Epithelial cell of esophagus (primary cell): ENCODE measurements at regions not wholly inside any gene's neighbourhood (a gene's known extent, or its start where the extent isn't known, plus 50 kb on each side); places are given as distances from the start of the nearest gene placed in this dataset.
A peak's percentile ranks its signal among the peaks of the same experiment; 100 is the strongest.

Experiments
- DNase-seq: peaks from one replicate; pipeline ENCODE4 v3.0.0; 2010; ENCODE audit warnings: low read depth
- H3K4me3 ChIP-seq: 2 replicates; pipeline ENCODE4 v1.5.1; 2011; ENCODE audit warnings: mild to moderate bottlenecking, low read length, control low read depth
- TF ChIP-seq, protein P1 (sequence below): IDR thresholded peaks from 2 replicates; pipeline ENCODE4 v1.5.1; 2011; ENCODE audit warnings: low read depth, mild to moderate bottlenecking, low read length, control low read depth, inconsistent platforms; ENCODE audit not compliant: insufficient read depth; ENCODE audit errors: missing control alignments

DNA sequence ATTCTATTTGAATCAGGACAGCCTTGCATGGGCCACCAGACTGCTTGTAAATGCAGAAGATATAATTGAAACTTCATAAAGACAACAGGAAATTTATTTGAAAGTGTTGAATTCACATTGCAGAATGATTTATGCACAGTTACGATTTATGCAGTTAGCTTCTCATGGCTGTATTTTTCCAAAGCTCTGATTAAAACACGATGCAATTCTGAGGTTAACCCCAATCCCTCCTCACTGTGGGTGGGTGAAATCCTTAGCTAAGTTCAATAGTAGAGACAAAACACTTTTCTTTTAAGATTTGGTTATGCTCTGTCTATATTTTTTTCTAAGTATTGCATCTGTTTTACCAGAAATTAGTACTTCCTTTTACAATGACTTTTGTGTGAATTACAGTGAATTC lies 728.8 kb upstream of the IGFBP3 start:
- no peak for DNase-seq
- no peak overlapping the region for H3K4me3 ChIP-seq
- TF ChIP-seq, protein P1, sequence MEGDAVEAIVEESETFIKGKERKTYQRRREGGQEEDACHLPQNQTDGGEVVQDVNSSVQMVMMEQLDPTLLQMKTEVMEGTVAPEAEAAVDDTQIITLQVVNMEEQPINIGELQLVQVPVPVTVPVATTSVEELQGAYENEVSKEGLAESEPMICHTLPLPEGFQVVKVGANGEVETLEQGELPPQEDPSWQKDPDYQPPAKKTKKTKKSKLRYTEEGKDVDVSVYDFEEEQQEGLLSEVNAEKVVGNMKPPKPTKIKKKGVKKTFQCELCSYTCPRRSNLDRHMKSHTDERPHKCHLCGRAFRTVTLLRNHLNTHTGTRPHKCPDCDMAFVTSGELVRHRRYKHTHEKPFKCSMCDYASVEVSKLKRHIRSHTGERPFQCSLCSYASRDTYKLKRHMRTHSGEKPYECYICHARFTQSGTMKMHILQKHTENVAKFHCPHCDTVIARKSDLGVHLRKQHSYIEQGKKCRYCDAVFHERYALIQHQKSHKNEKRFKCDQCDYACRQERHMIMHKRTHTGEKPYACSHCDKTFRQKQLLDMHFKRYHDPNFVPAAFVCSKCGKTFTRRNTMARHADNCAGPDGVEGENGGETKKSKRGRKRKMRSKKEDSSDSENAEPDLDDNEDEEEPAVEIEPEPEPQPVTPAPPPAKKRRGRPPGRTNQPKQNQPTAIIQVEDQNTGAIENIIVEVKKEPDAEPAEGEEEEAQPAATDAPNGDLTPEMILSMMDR, result no peak

DNA sequence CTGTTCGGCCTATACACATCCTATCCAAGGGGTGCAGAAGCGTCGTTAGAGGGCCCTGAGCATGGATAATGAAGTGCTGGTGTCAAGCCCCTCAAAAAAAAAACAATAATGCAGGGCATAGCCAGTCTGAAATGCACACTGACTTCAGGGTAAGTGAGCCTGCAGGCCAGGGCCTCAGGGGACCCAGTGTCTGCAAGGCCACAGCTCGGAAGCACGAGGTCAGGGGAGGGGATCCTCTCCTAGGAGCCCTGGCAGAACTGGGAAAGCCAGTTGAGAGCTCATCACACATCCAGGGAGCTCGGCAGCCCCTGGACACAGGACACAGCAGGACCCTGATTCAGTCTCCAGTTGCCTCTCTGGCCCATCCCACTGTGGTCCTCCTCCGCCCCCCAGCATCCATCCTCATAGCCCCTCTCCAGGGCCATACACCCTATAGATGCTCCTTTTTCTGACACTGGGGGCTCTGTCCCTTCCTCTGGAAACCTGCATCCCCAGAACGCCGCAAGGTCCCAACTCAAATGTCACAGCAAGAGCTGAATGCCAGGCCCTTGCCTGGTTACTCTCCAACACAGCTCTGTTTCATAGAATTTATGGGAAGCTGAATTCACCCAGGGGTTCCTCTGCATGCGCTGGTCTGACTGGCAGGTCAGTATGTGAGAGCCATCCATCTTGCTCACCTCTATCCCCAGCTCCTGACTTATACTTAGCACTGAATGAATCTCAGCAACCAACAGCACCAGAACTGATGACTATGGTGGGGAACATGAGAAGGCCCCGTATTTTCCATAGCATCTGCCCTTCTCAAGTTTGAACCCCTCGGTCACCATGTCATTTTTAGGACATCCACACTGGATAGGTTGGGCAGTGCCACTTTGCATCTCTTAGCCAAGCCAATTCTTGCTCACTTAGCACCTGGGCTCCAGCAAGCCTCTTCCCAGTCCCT lies 717.0 kb upstream of the IGFBP3 start:
- H3K4me3 ChIP-seq, result no peak overlapping the region
- TF ChIP-seq, protein P1, result no peak
- DNase-seq, result no peak

DNA sequence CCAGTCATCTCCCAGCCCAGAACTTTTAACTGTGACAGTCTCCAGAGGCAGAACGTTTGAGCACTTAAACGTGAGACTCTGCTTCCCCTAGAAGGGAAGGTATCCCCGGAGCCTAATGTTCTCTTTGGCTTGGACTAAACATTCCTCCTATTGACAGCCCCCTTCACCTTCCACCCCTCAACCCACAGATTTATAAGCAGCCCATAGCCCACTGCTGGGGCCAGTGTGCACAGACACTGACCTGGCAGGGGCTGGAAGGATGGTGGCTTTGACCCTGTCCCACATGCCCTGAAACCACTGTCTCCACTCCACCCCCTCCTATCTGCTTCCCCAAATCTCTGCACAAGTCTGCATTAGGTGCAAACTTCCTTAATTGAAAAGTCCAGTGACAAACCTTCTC lies 715.0 kb upstream of the IGFBP3 start:
- no peak for DNase-seq
- no peak overlapping the region for H3K4me3 ChIP-seq
- TF ChIP-seq, protein P1, result no peak

DNA sequence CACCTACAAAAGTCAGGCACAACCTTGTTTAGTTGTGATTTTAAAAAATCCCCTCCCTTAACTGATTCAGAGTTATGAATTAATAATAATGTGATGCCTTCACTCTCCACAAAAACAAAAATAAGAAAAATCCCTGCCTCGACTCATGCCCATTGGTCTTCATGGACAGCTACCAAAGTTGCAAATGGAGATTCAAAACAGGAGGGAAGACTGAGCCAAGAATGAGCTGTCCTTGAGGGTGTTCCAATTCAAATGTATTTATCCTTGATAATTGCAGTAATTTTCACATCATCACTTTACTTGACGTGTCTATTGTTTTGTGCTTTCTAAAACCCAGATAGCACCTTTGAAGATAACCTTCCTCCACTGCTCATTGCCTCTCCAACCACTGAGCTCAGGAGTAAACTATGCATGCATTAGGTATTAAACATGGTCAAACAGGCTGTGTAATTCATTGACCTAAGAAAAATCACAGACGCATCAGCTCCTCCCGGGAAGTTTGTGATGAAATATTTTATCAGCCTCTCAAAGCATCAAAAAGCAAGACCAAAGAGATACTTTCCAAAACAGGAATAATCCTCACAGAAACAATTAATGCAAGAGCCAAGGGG lies 712.7 kb upstream of the IGFBP3 start:
- DNase-seq, result peak; percentile 8
- TF ChIP-seq, protein P1, result no peak
- no peak overlapping the region for H3K4me3 ChIP-seq

DNA sequence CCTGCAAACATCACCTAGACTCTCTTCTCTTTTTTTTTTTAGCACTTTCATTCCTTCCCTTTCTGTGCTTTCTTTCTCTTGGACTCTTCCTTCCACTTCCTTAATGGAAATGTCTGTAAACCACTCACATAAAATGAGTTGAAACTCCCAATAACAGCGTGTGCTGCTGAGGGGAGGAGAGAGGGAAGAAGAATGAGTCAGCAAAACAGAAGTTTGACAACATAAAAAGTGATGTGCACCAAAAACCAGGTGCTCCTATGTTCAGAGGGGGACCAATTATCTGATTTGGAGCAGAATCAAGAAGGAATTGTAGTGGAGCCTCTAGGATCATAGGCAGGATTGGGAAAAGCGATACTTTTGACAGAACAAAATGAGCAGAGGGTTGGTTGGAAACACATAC lies 712.1 kb upstream of the IGFBP3 start:
- no peak for DNase-seq
- TF ChIP-seq, protein P1, result no peak
- H3K4me3 ChIP-seq, result no peak overlapping the region

DNA sequence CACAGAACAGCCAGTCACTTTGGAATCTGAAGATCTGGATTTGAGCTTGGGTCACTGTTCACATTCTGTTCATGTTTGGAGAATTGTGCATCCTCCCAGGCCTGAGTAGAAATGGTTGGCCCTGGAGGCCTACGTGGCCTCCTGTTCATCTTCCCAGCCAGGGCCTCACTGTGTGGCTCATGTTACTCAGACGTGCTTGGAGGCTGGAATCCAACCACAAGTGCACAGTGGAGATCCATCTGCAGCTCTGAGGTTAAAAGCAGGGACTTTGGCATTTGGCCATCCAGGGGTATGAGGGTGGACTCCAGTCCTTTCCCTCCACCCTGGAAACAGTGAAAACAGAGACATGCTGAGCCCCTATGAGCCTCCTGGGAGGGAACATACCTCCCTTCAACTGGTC lies 709.0 kb upstream of the IGFBP3 start:
- TF ChIP-seq, protein P1, result no peak
- DNase-seq, result no peak

DNA sequence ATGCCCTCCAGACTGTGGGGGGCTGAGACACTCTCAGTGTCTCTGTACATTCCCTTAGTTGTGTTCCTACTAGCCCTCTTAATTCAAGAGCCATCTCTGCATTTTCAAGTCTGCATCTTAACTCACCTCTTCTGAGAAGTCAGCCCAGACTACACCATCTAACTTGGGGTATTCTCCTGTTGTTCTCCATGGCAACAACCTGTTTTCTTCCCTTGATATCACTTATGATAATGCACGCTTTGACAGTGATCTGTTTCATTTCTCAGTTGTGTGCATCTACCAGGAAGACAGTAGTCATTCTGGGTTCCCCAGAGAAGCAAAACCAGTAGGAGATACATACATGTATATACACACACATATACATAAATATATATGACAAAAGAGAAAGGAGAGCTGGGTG lies 707.3 kb upstream of the IGFBP3 start:
- no peak for DNase-seq
- no peak overlapping the region for H3K4me3 ChIP-seq
- TF ChIP-seq, protein P1, result no peak

More for the DNA sequence above, 709.0 kb upstream of the IGFBP3 start:
- no peak overlapping the region for H3K4me3 ChIP-seq
